NCI-H510A treated with DMSO at 0.1 percent for 48 hours (cell line): ENCODE measurements at regions not wholly inside any gene's neighbourhood (a gene's known extent, or its start where the extent isn't known, plus 50 kb on each side); places are given as distances from the start of the nearest gene placed in this dataset.

Source experiments
- DNase-seq: peaks from one replicate; lab custom pipeline; 2025; lab: John Stamatoyannopoulos, UW

- no peak for DNase-seq
Observed at GRCh38 chr13:29955137-29955650, 104.8 kb upstream of the UBL3 start.

GRCh38 chr13:29954082-29955028 lies 103.9 kb upstream of the UBL3 start:
- DNase-seq, result no peak

- no peak for DNase-seq
Observed at GRCh38 chr13:29953542-29953941, 103.1 kb upstream of the UBL3 start.

- DNase-seq, result no peak
Observed at GRCh38 chr13:29952245-29952644, 101.8 kb upstream of the UBL3 start.

- DNase-seq, result no peak
Observed at GRCh38 chr13:29948791-29949190, 98.4 kb upstream of the UBL3 start.

GRCh38 chr13:29948244-29948643 lies 97.8 kb upstream of the UBL3 start:
- no peak for DNase-seq

- DNase-seq, result no peak
Observed at GRCh38 chr13:29947839-29948238, 97.4 kb upstream of the UBL3 start.

- DNase-seq, result no peak
Observed at GRCh38 chr13:29946093-29946492, 95.7 kb upstream of the UBL3 start.

GRCh38 chr13:29943686-29944085 lies 93.3 kb upstream of the UBL3 start:
- DNase-seq, result no peak

- DNase-seq, result no peak
Observed at GRCh38 chr13:29943273-29943672, 92.9 kb upstream of the UBL3 start.

- DNase-seq, result no peak
Observed at GRCh38 chr13:29940715-29941114, 90.3 kb upstream of the UBL3 start.

- DNase-seq, result no peak
Observed at GRCh38 chr13:29939158-29939557, 88.7 kb upstream of the UBL3 start.

GRCh38 chr13:29937841-29938240 lies 87.4 kb upstream of the UBL3 start:
- DNase-seq, result peak; percentile 22

GRCh38 chr13:29937379-29937778 lies 87.0 kb upstream of the UBL3 start:
- no peak for DNase-seq

- no peak for DNase-seq
Observed at GRCh38 chr13:29936956-29937355, 86.5 kb upstream of the UBL3 start.

- no peak for DNase-seq
Observed at GRCh38 chr13:29936051-29936813, 85.8 kb upstream of the UBL3 start.

- peak; percentile 22 for DNase-seq
Observed at GRCh38 chr13:29935309-29935981, 85.0 kb upstream of the UBL3 start.

- DNase-seq, result peak; percentile 22
Observed at GRCh38 chr13:29934531-29935308, 84.3 kb upstream of the UBL3 start.

- no peak for DNase-seq
Observed at GRCh38 chr13:29933401-29933800, 83.0 kb upstream of the UBL3 start.

GRCh38 chr13:29931696-29932095 lies 81.3 kb upstream of the UBL3 start:
- no peak for DNase-seq

GRCh38 chr13:29929062-29929847 lies 78.8 kb upstream of the UBL3 start:
- no peak for DNase-seq
